Kidney glomerular epithelial cell (primary cell): ENCODE measurements at regions not wholly inside any gene's neighbourhood (a gene's known extent, or its start where the extent isn't known, plus 50 kb on each side); places are given as distances from the start of the nearest gene placed in this dataset.

ENCODE experiments used
- DNase-seq: peaks from one replicate; lab custom pipeline; 2025; lab: John Stamatoyannopoulos, UW

DNA sequence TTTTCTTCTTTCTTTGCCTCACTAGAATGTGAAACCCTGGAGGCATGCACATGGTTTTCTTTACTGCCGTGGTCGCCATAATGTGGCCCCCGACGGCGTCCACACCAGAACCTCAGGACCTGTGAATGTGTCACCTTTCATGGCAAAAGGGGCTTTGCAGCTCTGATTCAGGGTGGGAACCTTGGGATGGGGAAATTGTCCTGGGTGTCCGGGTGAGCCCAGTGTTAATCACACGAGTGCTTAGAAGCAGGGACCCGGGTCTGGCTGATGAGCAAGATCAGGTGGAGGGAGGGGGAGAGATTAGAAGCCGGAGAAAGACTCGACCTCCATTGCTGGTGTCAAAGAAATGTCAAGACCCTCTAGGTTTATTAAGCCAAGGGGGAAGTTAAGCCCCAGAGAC lies 74.7 kb upstream of the SHISAL1 start:
- no peak for DNase-seq

DNA sequence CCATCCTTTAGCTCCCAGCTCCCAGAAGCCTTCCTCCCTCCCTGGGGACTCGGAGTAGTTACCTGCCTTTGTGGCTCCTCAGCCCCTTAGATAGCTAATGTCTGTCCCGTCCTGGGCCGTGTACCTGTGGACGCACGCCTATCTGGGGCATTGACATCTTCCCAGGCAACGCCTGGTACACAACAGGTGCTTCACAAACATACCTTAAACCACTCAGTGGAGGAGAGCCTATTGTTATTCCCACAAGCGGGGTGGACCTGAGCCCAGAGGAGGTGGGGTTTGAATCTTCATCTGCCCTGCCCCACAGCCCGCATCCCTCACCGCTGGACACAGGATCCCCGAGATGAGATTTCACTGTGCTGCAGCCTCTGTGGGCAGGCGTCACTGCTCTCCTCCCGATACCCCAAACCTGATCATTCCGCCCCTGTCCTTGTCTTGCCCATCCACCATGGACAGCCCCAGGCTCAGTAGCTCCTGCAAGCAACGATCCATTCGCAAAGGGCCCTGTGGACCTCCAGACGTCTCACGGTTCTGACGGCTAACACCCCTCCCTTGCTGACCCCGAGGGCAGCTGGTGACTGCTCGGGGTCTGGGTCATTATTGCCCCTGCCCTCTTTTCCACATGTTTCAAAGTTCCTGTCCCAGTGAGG lies 73.8 kb upstream of the SHISAL1 start:
- DNase-seq = no peak

DNA sequence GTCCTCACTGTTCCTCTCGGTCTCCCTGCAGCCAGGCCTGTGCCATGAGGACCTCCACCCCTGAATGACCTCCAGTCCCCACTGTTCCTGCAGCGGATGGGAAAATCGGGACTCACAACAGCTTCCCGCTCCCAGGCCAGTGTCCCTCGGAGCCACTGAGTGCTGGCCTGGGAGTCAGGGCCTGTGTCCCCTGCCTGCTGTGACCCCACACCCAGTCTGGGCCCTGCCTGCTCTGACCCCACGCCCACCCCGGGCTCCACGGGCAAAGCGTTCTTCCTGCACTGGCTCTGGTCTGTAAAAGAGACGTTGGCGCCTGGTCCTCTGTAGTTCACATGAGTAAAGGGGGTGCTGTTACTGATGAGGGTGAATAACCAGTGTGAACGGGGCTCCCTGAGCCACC lies 73.0 kb upstream of the SHISAL1 start:
- no peak for DNase-seq

DNA sequence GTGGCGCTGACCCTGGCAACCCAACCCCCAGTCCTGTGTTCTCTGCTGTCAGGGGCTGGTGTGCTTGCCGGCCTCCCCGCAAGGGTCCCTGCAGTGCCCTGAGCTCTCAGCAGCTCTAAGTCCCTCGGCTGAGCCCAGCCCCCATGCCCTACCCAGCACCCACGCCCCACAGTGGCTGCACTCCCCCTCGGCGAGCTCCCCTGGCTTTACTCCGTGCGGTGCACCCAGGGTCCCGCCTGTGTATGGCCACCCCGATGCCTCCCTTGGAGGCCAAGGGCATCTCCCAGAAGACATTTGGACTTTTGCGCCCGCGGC lies 72.5 kb upstream of the SHISAL1 start:
- DNase-seq = no peak

DNA sequence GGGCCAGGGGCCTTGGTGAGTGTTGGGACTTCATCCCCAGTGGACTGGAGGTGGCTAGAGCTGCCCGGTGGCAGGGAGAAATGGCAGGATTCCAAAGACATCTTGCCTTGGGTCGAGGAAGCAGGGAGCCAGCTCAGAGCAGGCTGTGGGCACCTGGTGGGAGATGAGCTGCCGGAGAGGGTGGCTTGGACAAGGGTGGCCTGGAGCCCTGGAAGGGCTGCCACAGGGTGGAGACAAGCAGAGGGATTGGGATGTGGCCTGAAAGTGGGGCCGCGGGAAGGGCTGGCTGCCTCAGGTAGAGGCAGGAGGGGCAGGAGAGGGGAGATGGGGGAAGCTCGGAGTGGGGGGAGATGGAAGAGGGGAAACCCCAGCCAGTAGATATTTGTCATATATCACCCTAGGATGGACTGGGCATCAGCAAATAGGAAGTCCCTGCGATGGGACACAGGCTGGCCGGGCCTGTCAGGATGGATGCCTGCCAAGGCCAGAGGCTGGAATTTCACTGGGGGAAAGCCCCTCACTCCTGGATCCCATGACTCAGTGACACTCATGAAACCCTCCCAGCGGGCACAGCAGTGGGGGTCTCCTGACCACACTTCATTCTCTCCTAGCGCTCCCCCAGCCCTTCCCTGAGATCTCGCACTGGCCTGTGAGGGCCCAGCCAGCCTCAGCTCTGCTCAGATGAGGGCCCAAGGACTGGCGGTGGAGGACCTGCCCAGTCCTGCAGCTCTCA lies 72.0 kb upstream of the SHISAL1 start:
- DNase-seq = no peak

DNA sequence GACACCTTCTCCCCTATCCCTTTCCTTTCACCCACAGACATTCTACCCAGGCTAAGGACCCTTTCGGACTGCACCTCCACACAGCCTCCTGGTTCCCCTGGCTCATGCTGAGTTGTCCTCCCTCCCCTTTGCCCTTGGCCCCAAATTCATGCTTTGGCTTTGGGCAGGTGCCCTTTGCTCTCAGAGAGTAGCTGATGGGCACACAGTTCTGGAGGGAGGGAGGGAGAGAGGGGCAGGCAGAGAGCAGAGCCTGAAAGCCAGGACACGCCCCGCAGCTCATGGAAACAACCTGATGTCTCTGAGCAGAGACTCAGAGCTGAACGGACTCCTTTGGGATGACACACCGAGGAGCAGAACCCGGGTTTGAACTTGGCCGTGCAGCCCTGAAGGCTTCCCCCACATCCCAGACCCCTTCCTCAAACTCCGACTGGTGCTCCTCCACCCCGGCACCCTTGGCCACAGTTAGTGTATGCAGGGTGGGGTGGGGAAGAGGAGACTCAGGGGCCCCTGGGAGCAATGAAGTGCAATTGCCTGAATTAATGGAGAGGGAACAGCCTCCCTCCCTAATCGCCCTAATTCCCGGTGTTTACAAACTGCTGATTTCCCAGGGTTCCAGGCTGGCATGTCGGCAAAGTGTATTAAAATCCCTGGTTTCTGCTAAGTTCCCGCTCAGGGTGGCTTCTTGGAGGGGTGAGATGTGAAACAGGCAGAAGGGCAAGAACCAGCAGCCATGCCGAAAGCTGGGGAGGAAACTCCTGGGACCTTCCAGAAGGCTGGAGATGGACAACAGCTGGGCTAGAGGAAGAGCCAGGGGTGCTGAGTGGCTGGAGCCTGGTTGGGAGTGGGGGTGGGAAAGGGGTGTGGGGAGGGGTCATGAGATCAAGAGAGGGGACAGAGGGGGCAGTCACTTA lies 71.2 kb upstream of the SHISAL1 start:
- no peak for DNase-seq

DNA sequence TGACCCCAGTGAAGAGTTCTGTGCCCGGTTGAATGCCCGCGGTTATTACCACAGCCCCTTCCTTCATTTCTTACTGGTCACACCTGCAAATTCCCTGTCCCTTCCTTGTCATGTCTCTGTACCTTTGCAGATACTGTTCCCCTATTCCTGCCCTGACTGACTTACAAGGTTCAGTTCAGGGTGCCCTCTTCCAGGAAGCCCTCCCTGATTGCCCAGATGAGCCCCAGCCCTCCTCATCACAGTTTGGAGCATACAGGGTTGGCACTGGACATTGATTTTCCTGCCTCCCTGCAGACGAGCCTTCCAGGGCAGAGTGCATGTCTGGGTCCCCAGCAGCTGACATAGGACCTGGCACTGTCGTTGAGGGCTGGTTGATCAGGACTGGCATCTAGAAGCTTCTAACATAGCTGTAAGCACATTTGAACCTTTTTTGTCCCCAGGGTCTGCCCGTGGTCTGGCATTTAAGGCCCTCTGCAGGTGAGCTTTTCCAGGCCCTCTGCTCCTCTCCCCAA lies 70.4 kb upstream of the SHISAL1 start:
- DNase-seq = no peak

DNA sequence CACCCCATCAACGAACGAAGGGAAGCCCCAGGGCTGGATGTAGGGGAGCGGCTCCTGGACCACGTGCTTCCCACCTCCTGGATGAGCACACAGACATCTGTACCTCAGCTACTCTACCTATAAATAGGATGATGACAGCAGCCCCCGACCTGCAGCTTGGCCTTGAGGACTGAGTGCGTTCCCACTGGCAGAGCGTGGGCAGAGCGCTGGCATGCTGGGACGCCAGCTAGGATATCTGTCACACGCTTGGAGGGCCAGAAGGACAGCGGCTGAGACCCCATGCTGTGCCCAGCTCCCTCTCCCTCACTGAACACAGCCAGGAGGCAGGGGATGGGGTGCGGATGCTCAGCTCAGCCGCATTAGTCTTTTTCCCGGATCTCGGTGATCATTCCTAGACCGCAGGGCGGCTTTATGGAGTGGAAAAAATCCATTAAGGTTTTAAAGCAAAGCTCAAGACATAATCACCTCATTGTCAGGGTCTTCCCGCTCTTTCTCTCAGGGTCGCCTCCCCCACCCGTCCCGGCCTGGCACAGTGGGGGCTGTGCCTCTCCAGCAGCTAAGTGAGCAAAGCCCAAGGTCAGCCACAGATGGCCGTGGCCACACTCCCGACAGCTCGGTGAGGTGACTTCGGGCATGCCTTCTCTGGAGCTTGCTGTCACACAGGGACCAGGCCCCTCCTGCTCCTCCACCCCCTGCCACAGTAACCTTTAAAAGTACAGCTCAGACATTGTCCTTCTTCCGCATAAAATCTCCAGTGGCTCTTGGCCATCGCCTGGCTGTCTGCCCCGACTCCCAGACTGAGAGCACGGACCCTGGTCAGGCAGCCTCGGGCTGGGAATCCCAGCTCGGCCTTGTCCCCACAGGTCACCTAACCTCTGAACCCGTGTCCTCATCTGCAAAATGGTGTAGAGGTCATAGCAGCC lies 69.6 kb upstream of the SHISAL1 start:
- no peak for DNase-seq

DNA sequence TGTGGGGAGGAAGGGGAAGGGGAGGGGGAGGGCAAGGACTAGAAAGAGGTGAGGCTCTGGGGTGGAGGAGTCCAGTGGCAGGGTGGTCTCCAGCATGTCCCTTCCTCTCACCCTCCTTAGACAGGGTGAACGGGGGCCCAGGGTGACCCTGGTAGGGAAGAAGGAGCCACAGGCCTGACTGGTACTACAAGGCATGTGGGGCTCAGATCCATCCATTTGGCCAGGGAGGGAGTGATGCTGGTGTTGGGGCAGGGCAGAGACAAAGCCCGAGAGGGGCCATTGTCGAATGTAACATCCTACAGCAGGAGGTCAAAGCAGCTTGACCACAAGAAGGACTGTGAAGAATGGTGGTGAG lies 69.0 kb upstream of the SHISAL1 start:
- DNase-seq = no peak

DNA sequence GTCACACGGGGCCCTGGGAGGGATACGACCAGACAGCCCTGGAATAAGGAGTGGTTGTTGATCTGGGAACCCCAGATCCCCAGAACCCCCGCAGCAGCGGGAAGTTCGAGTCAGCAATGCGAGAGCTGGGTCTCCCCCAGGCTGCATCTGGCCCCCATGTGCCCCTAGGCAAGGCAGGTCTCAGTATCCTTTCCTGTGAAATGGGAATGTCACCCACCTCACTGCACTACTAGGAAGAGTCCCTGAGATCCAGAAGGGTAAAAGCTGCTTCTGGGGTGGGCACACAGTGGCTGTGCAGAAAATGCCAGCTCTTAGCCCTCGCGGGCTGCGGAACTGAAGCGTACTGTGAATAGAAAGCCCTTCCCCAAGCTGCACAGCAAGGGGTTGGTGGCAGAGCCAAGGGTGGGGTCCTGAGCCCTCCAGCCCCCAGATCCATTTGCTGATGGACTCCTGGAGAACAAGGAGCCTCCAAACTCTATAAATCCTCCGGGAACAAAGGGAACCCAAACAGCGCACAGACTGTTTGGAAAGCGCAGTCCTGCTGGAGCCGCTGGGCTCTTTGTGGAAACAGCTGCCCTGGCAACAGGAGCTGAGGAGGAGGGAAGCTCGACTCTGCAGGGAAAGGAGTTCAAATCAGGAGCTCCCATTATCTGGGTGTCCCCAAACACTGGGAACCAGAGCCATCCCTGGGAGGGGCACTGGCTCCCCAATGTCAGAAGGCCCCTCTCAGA lies 68.2 kb upstream of the SHISAL1 start:
- no peak for DNase-seq

DNA sequence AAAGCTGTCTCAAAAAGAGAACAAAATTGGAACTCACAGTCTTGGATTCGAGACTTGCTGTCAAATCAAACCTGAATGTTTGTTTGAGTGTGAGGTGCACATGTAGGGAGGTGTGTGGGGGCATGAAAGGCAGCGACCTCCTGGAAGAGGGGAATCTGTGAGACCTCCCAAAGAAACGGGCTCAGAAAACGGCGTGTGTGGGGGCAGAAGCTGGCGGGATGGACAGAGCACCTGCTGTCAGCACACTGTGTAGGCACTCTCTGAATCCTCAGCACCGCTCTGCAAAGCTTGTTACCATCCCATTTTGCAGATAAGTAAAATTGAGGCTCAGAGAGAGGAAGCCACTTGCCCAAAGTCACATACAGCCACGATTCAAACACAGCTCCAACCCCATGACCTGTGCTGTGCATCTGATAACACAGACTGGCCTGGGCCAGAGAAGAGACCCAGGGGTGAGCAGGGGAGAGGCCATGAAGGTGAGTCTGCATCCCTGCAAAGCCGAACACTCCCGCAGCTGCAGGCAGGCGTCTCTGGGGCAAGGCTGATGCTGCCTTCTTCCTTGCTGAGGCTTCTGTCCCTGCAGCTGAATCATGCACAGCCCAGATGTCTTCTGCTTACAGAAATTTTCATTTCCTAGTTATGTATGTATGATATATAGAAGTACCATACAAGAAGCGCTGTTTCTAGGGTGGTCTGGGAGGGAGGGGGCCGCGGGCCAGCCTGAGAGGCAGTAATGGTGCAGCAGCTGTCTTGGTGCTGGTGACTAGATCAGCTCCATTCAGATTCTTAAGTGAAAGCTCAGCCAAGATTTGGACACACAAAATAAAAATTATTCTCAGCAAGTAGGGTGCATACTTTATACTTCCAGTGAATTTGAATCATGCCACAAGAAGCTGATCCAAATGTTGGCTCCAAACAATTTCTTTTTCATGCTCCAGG lies 67.3 kb upstream of the SHISAL1 start:
- no peak for DNase-seq

DNA sequence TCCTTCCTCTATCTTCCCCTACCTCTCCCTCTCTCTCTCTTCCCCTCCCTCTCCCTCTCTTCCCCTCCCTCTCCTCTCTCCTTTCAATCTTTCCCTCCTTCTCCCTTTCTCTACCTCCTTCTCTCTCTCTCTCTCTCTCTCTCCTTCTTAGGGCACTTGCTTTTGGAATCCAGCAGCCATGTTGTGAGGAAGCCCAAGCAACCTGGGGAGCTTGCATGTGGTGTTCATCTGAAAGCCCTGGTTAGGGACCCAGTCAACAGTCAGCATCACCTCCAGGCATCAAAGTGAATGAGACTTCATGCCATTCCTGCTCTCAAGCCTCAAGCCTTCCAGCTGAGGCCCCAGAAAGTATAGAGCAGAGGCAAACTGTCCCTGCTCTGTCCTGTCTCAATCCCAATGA lies 65.6 kb upstream of the SHISAL1 start:
- DNase-seq = no peak

DNA sequence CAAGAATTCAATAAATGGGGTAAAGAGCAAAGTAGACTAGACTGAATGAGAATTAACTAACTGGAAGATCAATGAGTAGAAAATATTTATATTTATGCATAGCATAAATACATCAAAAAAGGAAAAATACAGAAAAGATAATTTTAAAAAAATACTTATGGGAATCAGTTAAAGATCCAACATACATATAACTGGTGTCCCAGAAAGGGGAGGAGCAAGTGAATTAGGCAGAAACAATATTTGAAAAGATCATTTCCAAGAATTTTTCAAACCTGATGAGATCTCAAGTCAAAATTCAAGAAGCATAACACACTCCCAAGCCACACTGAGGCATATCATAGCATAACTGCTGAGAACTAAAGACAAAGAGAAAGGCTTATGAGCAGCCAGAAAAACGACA lies 62.7 kb upstream of the SHISAL1 start:
- no peak for DNase-seq

DNA sequence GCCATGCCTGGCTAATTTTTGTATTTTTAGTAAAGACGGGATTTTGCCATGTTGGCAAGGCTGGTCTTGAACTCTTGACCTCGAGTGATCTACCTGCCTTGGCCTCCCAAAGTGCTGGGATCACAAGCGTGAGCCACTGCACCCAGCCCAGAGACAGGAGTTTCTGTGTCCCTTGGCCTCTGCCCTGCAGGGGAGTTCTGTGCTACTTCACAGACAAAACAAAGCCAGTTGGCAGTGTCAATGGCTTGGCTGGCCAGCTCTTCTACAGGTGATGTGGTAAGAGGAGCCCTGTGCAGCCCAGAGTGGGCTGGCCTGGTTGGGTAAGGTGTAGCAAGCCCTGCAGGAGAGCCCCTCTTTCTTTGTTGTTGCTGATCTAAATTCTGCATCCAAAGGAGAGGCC lies 60.5 kb upstream of the SHISAL1 start:
- DNase-seq = no peak

DNA sequence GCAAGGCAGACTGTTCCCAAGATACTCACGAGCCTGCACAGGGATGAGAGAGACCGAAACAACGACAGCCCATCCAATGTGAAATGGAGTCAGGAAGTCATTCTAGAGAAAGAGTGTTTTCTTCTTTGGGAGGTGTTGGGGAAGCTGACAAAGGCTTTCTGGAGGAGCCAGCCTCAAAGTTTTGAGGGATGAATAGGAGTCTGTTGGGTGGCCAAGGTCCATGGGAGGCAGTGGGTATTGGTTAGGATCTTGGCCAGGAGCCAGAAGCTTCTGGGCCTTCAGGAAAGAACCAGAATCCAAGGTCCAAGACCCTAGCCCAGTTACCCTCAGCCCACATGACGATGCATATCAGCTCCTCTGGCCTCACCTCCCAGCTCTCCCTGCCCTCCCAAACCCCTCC lies 59.9 kb upstream of the SHISAL1 start:
- DNase-seq = no peak

DNA sequence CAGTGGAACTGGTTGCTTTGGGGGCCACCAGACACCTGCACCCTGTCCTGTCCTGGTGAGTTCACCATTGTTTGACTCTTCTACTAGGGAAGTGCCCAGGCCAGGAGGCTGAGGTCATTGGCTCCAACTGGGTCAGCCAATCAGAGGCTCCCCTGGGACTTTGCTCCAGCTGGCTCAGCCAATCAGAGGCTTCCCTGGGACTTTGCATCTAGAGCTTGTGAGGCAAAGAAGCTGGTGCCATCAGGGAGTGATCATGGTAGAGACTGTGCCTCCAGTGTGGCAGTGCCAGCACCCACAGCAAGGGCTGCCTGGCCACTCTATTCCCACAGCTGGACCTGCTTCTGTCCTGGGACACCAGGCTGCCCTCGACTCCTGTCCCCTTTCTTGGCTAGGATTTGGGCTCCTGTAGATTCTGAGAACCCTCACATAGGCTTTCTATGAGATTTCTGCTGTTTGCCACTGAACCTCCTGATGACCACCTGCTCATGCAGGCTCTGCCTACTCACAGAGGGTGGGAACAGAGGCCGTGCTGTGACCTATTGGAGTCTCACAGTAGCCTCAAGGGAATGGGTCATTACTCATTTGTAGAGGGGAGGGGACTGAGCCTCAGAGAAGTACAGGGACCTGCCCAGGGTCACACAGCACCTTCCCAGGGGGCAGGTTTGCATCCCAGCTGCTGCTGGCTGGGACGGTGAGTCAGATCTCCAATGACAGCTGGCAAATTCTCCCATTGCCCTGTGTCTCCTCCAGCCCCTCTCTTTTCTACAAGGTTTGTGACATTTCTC lies 59.2 kb upstream of the SHISAL1 start:
- no peak for DNase-seq

DNA sequence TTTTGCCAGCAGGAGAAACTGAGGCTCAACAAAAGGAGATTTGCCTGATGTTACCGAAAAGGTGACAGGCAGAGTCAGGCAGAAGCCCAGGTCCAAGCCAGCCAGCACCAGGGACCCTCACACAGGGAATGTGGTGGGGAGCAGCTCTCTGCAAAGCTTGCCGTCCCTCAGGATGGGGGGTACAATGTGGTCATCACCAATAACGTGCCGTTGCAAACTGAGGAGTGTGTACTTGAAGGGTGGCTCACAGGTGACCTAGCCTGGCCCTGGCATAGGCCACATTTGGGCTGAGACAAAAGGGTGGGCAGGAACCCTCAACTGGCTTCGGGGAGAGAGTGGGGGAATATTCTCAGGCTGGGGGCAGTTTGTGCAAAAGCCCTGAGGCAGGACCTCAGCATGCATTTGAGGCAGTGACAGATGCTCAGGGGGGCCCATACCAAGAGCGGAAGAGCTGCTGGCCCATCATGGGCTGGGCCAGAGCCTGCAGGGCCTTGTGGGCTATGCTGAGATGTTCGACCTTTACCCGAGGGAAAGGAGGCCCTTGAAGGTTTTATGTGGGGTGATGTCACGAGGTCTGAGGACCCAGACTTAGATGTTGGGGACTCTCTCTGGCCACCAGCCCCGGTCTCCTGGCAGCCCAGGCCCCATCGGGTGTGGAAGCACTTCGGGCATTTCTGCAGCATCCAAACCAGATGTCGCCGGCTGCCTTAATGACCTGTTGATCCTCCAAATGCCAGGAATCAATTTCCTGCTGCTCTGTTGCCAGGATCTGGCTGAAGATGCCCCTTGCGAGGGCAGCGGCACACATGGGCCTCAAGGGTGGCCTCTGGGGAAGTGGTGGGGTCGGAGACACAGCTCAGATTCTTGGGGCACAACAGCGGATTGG lies 57.4 kb upstream of the SHISAL1 start:
- DNase-seq = no peak

DNA sequence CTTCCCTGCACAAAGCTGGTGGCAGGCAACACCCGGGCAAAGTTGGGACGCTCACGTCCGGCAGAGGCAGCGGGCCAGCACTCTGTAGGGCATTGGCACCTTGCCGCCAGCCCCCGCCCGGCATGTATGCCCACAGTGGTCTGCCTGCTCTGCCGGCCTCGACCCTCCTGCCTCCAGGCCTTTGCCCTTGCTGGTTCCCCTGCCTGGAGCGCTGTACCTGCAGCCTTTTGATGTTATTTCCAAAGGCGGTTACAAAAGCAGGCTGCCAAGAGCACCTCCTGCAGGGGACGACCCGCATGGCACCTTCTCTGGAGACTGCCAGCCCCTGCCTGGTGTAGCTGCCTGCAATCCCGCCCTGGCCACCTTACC lies 56.5 kb upstream of the SHISAL1 start:
- no peak for DNase-seq
